HS-27A (cell line): ENCODE measurements at regions not wholly inside any gene's neighbourhood (a gene's known extent, or its start where the extent isn't known, plus 50 kb on each side); places are given as distances from the start of the nearest gene placed in this dataset.

Experiments used
- DNase-seq: peaks from one replicate; pipeline ENCODE4 v3.0.0-alpha.2; 2012; ENCODE audit warnings: low read depth, missing footprints

DNA sequence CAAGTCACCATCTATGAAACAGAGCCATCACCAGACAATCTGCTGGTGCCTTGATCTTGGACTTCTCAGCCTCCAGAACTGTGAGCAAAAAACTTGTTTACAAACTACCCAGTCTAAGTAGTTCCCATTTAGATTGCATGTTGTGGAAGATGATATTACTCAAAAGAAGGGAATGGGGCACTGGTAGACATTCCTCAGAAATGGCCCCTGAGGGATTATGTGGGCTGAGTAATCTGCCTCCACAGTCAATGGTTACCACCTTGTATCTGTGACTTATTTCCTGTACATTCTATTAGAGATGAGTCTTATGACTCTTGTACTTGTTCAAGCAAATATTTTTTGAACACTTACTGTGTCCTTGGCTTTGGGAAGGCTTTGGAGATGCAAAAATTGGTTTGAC, 160.4 kb downstream of the NUP35 start:
- peak; percentile 72 for DNase-seq

DNA sequence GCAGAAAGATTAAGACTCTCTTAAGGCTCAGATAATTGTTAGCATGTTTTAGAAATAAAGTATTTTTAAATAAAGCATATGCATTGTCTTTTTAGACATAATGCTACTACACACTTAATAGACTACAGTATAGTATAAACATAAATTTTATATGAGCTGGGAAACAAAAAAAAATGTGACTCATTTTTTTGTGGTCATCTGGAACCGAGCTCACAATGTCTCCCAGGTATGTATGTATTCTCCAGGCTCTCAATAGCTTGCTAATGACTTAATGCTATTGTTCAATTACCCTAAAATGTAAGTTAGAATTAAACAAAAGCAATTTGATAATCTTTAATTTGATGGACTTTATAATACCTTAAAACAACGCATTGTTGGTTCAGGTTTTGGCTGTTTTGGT, 167.2 kb downstream of the NUP35 start:
- DNase-seq = no peak

DNA sequence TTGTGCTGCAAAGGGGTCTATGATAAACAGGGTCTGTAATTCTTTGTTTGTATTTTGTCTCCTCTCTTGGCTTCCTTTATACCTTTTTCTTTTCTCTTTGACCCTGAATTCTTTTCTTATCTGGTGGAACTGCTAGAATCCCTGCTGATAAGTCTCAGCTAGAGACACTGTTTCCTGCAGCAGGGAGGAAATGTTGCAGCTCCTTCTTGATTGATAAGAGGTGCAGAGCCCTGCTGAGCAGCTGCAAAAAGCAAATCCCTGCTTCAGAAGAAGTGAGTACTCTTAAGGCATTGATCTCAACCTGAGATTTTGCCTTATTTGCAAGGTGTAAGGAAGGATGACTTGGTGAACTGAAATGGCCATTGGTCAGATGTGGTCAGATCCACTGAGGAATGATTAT, 167.8 kb downstream of the NUP35 start:
- DNase-seq = no peak

DNA sequence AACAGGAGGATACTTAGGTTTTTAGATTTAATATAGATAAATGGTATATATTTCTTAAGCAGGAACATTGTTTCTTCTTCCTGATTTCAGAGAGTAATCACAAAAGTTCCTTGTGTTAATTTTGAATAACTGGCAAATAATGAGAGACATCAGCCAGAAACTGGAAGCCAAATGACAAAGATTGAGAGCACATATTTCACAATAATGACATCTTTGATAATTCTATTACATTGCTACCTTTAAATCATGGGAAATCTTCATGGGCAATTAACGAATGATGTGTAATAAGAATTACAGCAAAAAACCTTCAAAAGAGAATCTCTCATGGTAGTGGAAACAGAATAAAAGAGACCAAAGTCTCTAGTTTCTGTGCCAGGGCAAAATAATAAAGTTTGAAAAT, 215.1 kb downstream of the NUP35 start:
- no peak for DNase-seq

DNA sequence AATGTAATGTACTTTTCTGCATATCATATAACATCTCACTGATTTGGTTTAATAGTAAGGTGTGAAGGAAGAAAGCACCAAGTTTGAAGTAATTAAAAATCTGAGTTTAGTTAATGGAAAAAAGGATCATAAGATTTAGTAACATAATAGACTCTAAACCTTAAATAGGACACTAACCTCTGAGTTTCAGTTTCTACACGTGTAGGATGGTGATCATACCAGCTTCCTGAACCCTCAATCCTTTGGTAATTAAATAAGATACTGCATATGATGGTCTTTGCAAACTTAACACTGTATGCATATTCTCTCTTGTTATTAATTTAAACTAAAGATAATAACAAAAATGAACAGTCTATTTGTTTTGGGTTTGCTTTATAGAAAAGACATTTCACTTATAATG, 216.8 kb downstream of the NUP35 start:
- DNase-seq = no peak

DNA sequence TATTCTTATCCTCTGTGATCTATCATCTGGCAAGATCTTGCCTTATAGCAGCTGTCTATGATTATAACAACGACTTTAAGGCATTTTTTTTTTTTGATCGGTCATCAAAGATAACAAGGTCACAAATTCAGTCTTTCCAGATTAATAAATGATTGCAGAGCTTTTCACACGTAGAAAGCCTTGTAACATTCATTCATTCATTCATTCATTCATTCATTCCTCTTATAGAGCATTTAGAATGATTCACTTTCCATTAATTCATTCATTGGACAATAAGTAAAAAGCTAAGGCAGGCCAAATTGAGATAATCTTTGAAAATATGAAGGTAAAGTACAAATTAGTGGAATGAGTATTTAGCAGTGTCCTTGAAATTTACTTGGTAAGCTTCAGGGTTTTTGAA, 223.7 kb downstream of the NUP35 start:
- no peak for DNase-seq

DNA sequence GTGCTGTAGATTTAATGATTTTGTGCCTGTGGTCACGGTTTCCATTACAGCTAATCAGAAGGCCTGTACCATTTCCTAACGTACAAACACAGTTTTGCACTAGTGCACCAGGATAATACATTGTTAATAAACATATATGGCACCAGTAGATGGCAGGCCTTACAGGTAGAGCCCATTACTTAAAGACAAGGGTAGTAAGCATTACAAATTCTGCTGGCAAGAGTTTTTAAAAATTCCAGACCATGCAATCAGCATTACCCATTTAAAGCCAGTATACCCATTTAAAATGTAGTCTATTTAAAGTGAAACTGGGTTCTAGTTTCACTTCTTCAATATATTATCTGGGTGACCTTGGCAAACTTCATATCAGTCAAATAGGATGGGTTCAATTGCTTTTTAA, 224.2 kb downstream of the NUP35 start:
- no peak for DNase-seq

DNA sequence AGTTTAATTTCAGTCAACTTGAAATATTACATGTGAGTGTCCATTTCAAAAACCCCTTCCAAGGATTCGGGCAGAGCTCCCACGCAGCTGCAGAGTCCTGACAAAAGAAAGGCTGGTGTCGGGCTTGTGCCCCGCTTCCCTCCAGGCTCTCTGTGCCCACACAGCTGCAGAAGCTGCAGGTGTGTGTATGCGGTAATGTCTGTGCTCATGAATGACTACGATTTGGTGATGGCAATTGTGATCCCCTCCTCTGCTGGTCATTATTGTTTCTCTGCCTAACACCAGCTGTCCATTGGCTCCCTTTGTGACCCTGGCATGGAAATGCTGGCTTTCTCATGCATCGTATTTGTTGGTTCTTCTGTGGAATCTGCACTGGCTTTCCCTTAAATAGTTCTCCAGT, 224.8 kb downstream of the NUP35 start:
- no peak for DNase-seq

DNA sequence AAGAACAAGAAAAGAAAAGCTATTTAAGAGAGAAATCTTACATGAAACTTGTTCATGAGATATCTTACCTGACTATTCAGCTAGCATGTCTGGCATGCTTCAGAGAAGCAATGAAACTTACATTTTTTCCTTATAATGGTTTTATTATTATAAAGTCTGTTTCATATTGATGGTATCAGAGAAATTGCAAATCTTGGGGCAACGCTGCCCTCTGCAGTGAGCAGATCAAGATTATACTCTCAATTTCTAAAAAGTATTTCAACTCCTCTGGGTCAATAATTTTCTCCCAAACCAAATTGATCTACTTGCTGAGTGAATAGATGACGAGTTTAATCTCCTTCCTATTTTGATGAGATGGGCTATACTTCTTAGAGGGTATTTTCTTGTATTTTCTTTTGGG, 235.6 kb downstream of the NUP35 start:
- no peak for DNase-seq

DNA sequence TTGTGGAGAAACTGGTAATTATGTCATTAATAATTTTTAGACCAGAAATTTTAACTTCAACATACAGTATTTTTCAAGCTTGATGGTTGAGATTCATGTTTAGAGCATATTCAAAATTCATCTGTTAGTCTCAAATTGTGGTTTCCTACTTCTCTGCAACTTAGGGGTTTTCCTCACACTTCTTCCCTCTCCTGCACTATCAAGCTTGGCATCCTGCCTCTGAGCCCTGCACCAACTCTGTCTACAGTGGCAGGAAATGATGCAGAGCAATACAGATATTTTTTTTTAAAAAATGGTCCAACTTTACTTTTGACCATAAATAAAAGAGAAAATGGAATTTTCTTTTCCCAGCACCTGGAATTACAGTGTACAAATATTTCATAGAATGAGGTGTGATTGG, 247.3 kb downstream of the NUP35 start:
- no peak for DNase-seq

DNA sequence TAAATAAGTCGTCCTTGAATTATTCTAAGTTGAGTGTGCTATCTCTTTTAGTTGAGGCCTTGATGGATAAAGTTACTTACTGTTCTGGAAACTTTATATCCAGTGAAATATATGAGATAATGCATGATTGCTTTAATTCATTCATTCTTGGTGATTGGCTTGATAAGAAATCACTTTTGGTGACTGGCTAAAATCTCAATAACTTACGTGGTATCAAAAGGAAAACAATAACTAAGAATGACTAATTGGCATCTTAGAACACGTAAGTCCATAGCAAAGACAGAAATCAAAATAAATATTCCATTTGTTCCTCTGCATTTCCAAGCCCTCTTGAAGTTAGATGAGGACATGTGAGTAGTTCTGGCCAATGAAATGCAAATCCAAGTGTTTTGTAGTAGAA, 251.6 kb downstream of the NUP35 start:
- DNase-seq = no peak

DNA sequence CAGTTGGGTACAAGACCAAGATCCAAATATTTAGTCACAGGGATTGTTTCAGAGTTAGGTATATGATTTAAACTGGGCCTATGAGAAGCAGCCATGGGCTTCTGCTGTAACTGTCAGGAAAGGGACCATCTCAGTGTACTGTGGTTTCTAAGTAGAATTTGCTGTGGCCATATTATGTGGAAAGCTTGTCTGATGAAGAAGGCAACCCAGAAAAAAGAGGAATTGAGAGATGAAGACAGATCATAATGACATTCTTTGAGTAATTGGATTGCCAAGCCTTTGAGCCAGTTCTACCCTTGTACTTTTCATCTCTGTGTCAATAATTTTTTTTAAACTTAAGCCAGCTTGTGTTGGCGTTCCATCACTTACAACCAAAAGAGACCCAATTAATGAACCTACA, 259.6 kb downstream of the NUP35 start:
- no peak for DNase-seq

DNA sequence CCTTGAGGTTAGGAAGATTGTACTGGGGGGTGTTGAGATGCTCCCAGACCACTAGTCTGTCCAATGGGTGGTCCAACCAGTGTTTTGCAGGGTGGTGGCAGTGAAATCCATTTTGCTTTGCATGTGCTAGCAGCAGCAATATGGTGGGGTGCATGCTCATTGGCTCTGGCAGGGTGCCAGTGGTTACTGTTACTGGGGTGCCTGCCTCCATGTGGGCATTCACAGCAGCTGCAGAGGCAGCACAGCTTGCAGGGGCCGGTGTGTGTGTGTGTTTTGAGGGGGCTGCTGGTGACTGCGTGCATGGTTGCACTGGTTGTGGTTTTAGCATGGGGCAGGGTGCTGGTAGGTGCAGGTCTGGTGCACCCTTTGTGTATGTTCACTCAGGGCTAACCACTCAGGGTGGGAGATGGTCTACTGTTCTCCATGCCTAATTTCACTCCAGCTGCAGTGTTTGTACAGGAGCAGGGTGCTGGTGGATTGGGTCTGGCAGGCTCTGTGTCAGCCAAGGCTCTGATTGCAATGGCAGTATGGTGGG, 265.4 kb downstream of the NUP35 start:
- DNase-seq = no peak

DNA sequence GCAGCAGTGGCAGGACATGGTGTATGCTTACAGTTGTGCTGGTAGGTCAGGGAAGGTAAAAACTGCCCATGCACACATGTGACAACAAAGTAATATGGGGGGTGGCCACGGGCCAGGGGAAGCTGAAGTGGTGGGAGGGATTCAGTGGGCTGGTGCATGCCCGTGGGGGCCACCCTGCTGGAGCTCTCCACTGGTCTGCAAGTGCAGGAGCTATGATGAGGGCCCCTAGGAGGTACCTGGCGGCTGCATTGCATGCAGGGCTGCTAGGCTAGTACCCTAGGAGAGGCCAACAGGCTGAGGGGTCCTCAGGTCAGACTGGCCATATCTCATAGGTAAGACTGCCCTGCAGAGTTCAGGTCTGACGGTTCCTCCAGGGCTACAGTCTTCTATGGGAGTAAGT, 265.9 kb downstream of the NUP35 start:
- DNase-seq = no peak

DNA sequence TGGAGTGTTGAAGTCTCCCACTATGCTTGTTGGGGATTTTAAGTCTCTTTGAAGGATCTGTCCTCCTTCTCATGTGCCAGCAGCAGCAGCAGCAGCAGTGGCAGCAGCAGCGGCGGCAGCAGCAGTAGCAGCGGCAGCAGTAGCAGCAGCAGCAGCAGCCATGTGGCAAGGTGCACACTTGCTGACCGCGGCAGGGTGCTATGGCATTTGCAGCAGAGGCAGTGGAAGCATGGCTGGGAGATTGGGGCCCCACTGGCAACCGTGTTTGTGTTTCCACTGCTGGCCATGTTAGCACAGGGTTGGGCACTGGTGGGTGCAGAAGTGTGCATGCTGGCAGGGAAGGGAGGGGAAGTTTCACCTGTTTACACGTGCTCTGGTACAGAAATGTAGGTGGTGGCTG, 280.1 kb downstream of the NUP35 start:
- DNase-seq = no peak

DNA sequence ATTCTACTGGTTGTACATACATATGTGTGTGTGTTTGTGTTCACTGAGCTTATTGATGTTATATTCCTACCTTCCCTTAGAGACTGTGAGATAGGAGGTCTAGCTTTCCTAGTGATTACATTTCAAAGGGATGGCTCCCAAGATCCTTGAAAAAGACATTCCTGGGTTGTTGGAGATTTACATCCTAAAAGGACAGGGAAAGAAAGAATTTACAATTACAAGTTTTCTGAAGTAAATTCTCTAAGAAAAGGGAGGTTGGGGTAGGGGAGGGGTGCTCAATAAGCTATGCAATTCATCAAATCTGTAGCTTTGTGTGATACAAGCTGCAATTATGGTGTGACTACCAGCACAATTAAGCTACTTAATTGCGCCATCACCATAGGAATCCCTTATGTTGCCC, 284.3 kb downstream of the NUP35 start:
- no peak for DNase-seq

DNA sequence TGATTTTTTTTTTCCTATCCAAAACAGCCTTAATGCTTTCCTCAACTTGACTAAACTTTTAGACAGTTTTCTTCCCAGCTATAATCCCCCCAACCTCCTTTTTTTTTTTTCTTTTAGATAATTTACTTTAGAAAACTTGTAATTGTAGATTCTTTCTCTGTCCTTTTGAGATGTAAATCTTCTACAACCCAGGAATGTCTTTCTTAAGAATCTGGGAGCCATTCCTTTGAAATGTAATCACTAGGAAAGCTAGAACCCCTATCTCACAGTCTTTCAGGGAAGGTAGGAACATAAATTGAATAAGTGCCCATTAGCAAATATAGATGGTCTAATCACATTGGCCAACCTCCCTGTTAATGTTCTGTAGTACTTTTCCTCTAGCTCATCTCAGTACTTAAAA, 285.4 kb downstream of the NUP35 start:
- DNase-seq = no peak

DNA sequence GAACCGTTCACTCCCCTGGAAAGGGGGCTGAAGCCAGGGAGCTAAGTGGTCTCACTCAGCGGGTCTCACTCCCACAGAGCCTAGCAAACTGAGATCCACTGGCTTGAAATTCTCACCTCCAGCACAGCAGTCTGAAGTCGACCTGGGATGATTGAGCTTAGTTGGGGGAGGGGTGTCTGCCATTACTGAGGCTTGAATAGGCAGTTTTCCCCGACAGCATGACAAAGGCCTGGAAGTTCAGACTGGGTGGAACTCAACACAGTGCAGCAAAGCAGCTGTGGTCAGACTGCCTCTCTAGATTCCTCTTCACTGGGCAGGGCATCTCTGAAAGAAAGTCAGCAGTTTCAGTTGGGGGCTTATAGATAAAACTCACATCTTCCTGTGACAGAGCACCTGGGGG, 292.5 kb downstream of the NUP35 start:
- no peak for DNase-seq

DNA sequence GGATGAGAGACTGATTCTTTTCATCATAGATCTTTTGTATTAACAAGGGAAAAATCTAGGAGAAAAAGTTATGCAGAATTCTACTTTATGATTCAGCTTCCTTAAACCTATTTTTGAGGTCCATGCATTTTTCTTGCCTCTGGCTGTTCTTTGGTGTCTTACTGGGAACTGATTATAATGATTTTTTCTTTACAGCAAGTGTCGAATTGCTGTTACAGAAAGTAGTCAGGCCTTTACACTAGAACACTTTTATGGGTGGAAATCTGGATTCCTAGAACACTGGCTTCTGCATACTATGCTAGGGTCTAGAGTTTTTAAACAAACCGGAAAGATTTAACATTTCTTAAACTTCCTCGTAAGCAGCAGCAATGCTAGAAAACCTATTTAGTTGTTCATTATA, 302.6 kb downstream of the NUP35 start:
- DNase-seq = no peak

DNA sequence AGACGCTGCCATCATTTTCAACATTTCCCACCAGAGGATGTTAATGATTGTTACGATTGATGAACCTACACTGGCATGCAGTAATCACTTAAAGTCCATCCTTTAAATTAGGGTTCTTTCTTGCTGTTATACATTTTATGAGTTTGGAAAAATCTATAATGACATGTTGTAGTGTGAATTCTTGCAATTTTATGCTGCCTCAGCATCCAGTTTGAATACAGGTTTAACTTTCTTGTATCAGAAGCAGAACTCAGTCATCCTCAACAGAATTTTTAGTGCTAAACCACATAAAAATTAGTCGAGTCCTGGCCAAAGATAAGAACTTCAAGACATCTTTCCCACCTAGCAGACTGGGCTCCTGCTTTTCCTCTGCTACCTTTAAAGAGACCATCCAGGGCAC, 303.3 kb downstream of the NUP35 start:
- no peak for DNase-seq

DNA sequence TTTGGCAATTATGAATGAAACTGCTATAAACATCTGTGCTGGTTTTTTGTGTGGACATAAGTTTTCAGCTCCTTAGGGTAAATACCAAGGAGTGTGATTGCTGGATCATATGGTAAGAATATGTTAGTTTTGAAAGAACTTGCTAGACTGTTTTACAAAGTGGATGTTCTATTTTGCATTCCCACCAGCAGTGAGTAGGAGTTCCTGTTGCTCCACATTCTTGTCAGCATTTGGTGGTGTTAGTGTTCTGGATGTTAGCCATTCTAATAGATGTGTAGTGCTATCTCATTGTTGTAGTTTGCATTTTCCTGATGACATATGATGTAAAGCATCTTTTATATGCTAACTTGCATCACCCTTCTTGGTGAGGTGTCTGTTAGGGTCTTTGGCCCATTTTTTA, 304.6 kb downstream of the NUP35 start:
- no peak for DNase-seq

DNA sequence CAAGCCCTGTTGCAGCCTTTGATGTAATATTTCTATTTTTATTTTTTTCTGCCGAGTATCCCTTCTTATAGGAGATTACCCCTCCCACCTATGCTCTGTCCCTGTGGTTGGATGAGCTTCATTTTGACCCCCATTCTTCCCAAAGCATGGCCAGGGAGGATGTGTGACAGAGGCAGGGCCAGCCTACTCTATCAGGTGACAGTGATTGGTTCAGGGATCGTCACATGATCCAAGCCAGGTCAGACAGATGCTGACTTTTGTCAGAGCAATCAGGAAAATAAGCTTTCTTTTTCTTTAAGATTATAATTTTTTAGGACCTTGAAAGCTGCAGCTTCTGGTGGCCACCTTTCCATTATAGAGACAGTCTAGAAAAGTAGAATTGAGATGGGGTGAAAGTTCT, 314.3 kb downstream of the NUP35 start:
- no peak for DNase-seq

DNA sequence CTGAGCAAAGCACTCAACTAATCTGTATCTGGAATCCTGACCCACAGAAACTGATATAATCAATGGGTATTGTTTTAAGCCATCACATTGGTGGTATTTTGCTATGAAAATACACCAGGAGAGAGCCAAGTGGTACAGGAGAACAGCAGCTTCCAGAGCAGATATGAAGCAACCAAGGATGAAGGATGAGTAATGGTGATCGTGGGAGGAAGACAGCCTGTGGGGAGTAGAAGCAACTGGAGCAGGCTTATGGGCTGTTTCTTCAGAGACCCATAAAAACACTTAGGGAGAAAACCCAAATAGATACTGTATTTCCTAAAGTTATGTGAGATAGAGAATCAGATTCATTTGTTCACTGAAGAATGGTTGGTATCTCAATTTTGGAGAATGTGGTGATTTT, 330.8 kb downstream of the NUP35 start:
- DNase-seq = no peak

DNA sequence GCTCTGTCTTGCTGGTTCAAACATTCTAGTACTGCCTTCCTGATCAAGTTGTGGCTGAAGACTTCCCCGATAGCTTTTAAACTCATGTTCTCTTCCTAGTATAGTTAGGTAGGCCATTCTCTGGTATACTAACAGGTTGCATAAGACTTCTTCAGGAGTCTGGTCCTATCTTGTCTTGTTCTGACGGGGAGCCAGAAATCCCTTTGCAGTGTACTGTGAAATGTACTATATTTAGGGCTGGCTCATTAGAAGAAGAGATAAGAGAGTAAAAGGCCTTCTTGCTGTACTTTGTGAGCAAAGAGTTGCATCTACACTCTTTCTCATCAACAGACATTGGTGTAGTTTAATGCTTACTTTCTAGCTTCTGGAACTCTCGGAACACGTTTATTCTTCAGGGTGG, 331.9 kb downstream of the NUP35 start:
- no peak for DNase-seq

DNA sequence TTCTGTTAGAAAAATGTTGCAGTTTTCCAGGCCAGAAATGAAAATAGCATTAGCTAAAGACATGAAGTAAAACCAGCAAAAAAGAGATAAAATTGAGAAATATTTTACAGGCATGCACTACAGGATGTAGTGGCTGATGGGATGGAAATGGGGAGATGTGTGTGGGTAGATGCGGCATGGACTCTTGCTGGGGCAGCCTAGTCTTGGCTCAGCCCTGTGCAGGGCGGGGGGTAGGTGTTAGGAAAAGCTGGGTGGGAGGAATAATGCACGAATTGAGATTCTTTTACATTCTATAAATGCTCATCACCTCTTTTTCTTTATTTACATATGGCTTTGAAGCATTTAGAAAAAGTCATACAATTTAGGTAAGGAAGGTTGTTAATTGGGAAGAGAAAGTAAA, 334.2 kb downstream of the NUP35 start:
- DNase-seq = no peak
